HEK293 (cell line): ENCODE measurements at regions not wholly inside any gene's neighbourhood (a gene's known extent, or its start where the extent isn't known, plus 50 kb on each side); places are given as distances from the start of the nearest gene placed in this dataset.

Source experiments
- CTCF ChIA-PET: fragments of 350-600 bp; formaldehyde crosslinking; extraction: SDS; loops from one replicate; lab custom pipeline; 2021; ENCODE audit warnings: antibody characterized with exemption; lab: Yijun Ruan, JAX
- POLR2A ChIA-PET: fragments of 300-600 bp; formaldehyde crosslinking; extraction: SDS; loops from one replicate; lab custom pipeline; 2020; ENCODE audit warnings: antibody characterized with exemption, inconsistent platforms; lab: Yijun Ruan, JAX
- H3K27ac ChIP-seq: fragments of 200-500 bp; sonication (Bioruptor generic); 2 replicates; pipeline ENCODE4 v1.5.1; 2014; ENCODE audit warnings: low read depth, low read length, control low read depth, inconsistent platforms; ENCODE audit errors: extremely low read depth
- H3K36me3 ChIP-seq, 2 experiments: fragments of 200-500 bp in 1 of 2; sonication (Bioruptor generic) in 1 of 2; 1 replicate in 1 of 2; 2 replicates in 1 of 2; pipeline ENCODE4 v1.5.1; 2014 to 2017; ENCODE audit warnings: inconsistent platforms in 2 of 2, low read length in 2 of 2; ENCODE audit not compliant: control insufficient read depth in 2 of 2, insufficient read depth in 1 of 2
- H3K4me1 ChIP-seq: fragments of 200-500 bp; sonication (Bioruptor generic); 2 replicates; pipeline ENCODE4 v1.5.1; 2014; ENCODE audit warnings: mild to moderate bottlenecking, low read length, inconsistent platforms; ENCODE audit not compliant: control insufficient read depth, insufficient read depth
- H3K4me3 ChIP-seq: 2 replicates; pipeline ENCODE4 v1.5.1; 2011; ENCODE audit warnings: low read depth, mild to moderate bottlenecking, control low read depth, low read length, moderate library complexity
- H3K9me3 ChIP-seq: fragments of 200-500 bp; sonication (Bioruptor generic); 2 replicates; pipeline ENCODE4 v1.5.1; 2014; ENCODE audit warnings: low read depth, low read length, inconsistent platforms; ENCODE audit not compliant: control insufficient read depth, insufficient read depth
- EGR2 ChIP-seq: fragments of 450-650 bp; formaldehyde crosslinking; IDR thresholded peaks from 2 replicates; pipeline ENCODE4 v1.5.1; 2016; ENCODE audit warnings: low read depth, missing biosample characterization, missing genetic modification characterization
- FEZF1 ChIP-seq: fragments of 450-650 bp; formaldehyde crosslinking; IDR thresholded peaks from 2 replicates; pipeline ENCODE4 v1.5.1; 2016; ENCODE audit warnings: missing biosample characterization, missing genetic modification characterization
- GFI1B ChIP-seq: fragments of 450-650 bp; formaldehyde crosslinking; IDR thresholded peaks from 2 replicates; pipeline ENCODE4 v1.5.1; 2016; ENCODE audit warnings: missing biosample characterization, missing genetic modification characterization
- MEIS1 ChIP-seq: sonication (generic); formaldehyde crosslinking; IDR thresholded peaks from 2 replicates; pipeline ENCODE4 v1.8.1; 2022; ENCODE audit warnings: missing genetic modification reagents, mild to moderate bottlenecking, borderline replicate concordance
- PRDM1 ChIP-seq: fragments of 450-650 bp; formaldehyde crosslinking; IDR thresholded peaks from 2 replicates; pipeline ENCODE4; 2016; ENCODE audit warnings: missing biosample characterization, missing genetic modification characterization
- SP3 ChIP-seq: fragments of 450-650 bp; formaldehyde crosslinking; IDR thresholded peaks from 2 replicates; pipeline ENCODE4 v1.5.1; 2016; ENCODE audit warnings: missing biosample characterization, missing genetic modification characterization
- ZBTB21 ChIP-seq: fragments of 450-650 bp; formaldehyde crosslinking; IDR thresholded peaks from 2 replicates; pipeline ENCODE4 v1.5.1; 2017; ENCODE audit warnings: missing biosample characterization, missing genetic modification characterization
- ZBTB8A ChIP-seq: fragments of 450-650 bp; formaldehyde crosslinking; IDR thresholded peaks from 2 replicates; pipeline ENCODE4 v1.5.1; 2016; ENCODE audit warnings: missing biosample characterization, missing genetic modification characterization
- ZIC2 ChIP-seq: fragments of 450-650 bp; formaldehyde crosslinking; IDR thresholded peaks from 2 replicates; pipeline ENCODE4 v1.5.1; 2016; ENCODE audit warnings: missing biosample characterization, missing genetic modification characterization
- ZNF19 ChIP-seq: fragments of 450-650 bp; formaldehyde crosslinking; IDR thresholded peaks from 2 replicates; pipeline ENCODE4; 2016; ENCODE audit warnings: missing biosample characterization, missing genetic modification characterization, low read depth
- ZNF266 ChIP-seq: fragments of 450-650 bp; formaldehyde crosslinking; IDR thresholded peaks from 2 replicates; pipeline ENCODE4 v1.5.1; 2016; ENCODE audit warnings: missing biosample characterization, missing genetic modification characterization, low read depth
- ZNF354C ChIP-seq: fragments of 450-650 bp; formaldehyde crosslinking; IDR thresholded peaks from 2 replicates; pipeline ENCODE4 v1.5.1; 2016; ENCODE audit warnings: missing biosample characterization, missing genetic modification characterization, low read depth, borderline replicate concordance
- ZNF433 ChIP-seq: fragments of 450-650 bp; formaldehyde crosslinking; IDR thresholded peaks from 2 replicates; pipeline ENCODE4 v1.5.1; 2016; ENCODE audit warnings: missing biosample characterization, missing genetic modification characterization, low read depth
- ZNF596 ChIP-seq: fragments of 450-650 bp; IDR thresholded peaks from 2 replicates; pipeline ENCODE4 v1.5.0; 2018; ENCODE audit warnings: missing biosample characterization, mild to moderate bottlenecking, missing genetic modification characterization, moderate library complexity
- ZNF600 ChIP-seq: fragments of 450-650 bp; formaldehyde crosslinking; IDR thresholded peaks from 2 replicates; pipeline ENCODE4 v1.5.1; 2016; ENCODE audit warnings: missing biosample characterization, missing genetic modification characterization
- ZNF621 ChIP-seq: fragments of 450-650 bp; formaldehyde crosslinking; IDR thresholded peaks from 2 replicates; pipeline ENCODE4 v1.5.1; 2017; ENCODE audit warnings: missing biosample characterization, missing genetic modification characterization
- ZNF670 ChIP-seq: fragments of 450-650 bp; formaldehyde crosslinking; IDR thresholded peaks from 2 replicates; pipeline ENCODE4 v1.5.1; 2016; ENCODE audit warnings: missing biosample characterization, missing genetic modification characterization, low read depth
- ZNF677 ChIP-seq: fragments of 450-650 bp; IDR thresholded peaks from 2 replicates; pipeline ENCODE4 v1.5.0; 2018; ENCODE audit warnings: missing biosample characterization, mild to moderate bottlenecking, missing genetic modification characterization, moderate library complexity
- ZNF701 ChIP-seq: fragments of 450-650 bp; formaldehyde crosslinking; IDR thresholded peaks from 2 replicates; pipeline ENCODE4 v1.5.1; 2016; ENCODE audit warnings: missing biosample characterization, missing genetic modification characterization
- TF ChIP-seq, protein P1 (sequence below): fragments of 450-650 bp; formaldehyde crosslinking; IDR thresholded peaks from 2 replicates; pipeline ENCODE4 v1.5.1; 2016; ENCODE audit warnings: missing biosample characterization, missing genetic modification characterization
- TF ChIP-seq, protein P2 (sequence below): fragments of 450-650 bp; formaldehyde crosslinking; IDR thresholded peaks from 2 replicates; pipeline ENCODE4 v1.5.1; 2016; ENCODE audit warnings: missing biosample characterization, missing genetic modification characterization
- TF ChIP-seq, protein P3 (sequence below): fragments of 450-650 bp; formaldehyde crosslinking; IDR thresholded peaks from 2 replicates; pipeline ENCODE4 v1.5.1; 2017; ENCODE audit warnings: missing biosample characterization, mild to moderate bottlenecking, missing genetic modification characterization, moderate library complexity
- TF ChIP-seq, protein P4 (sequence below): fragments of 450-650 bp; formaldehyde crosslinking; IDR thresholded peaks from 2 replicates; pipeline ENCODE4 v1.5.1; 2016; ENCODE audit warnings: missing biosample characterization, missing genetic modification characterization

DNA sequence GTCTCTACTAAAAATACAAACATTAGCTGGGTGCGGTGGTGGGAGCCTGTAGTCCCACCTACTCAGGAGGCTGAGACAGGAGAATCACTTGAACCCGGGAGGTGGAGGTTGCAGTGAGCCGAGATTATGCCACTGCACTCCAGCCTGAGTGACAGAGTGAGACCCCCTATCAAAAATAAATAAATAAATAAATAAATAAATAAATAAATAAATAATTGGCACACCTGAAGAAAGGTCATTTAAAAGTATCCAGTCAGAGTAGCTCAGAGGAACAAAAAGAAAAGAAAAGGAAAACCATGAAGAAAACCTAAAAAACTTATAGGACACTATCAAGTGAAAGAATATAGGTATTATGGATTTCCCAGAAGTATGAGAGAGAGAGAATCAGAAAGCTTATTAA, 330.1 kb upstream of the AR start (continued):
- TF ChIP-seq ZBTB8A (tag by site-specific recombination) = peak; percentile 55
- TF ChIP-seq ZNF354C (tag by site-specific recombination) = 0 out of 2 replicates have a peak, but pooled peaks have one; percentile 34
- TF ChIP-seq ZNF433 = peak; percentile 79
- peak; percentile 82 for TF ChIP-seq ZNF266 (tag by site-specific recombination)
- peak; percentile 52; the same call in 1 of the 2 replicates for TF ChIP-seq ZNF19 (tag by site-specific recombination)
- TF ChIP-seq, protein P1, sequence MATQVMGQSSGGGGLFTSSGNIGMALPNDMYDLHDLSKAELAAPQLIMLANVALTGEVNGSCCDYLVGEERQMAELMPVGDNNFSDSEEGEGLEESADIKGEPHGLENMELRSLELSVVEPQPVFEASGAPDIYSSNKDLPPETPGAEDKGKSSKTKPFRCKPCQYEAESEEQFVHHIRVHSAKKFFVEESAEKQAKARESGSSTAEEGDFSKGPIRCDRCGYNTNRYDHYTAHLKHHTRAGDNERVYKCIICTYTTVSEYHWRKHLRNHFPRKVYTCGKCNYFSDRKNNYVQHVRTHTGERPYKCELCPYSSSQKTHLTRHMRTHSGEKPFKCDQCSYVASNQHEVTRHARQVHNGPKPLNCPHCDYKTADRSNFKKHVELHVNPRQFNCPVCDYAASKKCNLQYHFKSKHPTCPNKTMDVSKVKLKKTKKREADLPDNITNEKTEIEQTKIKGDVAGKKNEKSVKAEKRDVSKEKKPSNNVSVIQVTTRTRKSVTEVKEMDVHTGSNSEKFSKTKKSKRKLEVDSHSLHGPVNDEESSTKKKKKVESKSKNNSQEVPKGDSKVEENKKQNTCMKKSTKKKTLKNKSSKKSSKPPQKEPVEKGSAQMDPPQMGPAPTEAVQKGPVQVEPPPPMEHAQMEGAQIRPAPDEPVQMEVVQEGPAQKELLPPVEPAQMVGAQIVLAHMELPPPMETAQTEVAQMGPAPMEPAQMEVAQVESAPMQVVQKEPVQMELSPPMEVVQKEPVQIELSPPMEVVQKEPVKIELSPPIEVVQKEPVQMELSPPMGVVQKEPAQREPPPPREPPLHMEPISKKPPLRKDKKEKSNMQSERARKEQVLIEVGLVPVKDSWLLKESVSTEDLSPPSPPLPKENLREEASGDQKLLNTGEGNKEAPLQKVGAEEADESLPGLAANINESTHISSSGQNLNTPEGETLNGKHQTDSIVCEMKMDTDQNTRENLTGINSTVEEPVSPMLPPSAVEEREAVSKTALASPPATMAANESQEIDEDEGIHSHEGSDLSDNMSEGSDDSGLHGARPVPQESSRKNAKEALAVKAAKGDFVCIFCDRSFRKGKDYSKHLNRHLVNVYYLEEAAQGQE (tag by site-specific recombination) = peak; percentile 55; the same call in 1 of the 2 replicates
- peak; percentile 34; the same call in 1 of the 2 replicates for TF ChIP-seq ZBTB21 (tag by site-specific recombination)

DNA sequence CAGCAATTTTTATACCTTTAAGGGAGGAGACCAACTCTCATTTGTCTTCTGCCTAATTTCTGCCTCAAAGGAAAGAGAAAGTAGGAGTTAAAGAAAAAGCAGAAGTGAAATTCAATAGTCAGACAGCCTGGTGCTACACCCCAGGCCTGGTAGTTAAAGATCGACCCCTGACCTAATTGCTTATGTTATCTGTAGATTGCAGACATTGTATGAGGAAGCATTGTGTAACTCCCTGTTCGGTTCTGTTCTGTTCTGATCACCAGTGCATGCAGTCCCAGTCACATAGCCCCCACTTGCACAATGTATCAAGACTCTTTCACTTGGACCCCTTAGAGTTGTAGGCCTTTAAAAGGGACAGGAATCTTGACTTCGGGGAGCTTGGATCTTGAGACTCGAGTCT, 335.9 kb upstream of the AR start:
- H3K4me1 ChIP-seq = no peaks in the 10 kb centered on the region
- H3K9me3 ChIP-seq = no peaks in the 10 kb centered on the region
- TF ChIP-seq ZNF621 (tag by site-specific recombination) (no peak), GFI1B (no peak), ZNF677 (tag by site-specific recombination) (no peak), FEZF1 (tag by site-specific recombination) (no peak), ZNF596 (no peak)
- TF ChIP-seq, all 188 proteins: peak for 0
- Histone ChIP-seq H3K4me3 (no peak overlapping the region), H3K36me3 (no peaks in the 10 kb centered on the region), H3K27ac (no peak overlapping the region)
- ChIA-PET POLR2A (no interaction called here), CTCF (no interaction called here)

DNA sequence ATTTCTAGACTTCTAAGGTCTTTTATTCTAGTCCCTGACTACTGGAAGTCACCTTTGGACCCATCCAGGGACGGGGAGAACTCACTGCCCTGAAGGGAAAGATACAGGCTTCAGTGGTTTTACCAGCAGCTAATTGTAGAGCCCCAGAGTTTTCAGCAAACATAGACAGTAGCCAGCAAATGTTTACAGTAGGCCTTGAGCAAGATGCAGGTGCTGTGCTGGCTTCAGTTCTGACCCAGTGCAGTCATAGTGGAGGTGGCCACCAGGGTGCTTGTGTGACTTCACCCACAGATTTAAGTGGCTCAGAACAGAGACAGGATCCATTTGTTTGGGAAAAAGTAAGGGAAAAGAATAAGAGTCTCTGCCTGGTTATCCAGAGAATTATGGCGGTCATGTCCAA, 384.4 kb upstream of the AR start:
- Histone ChIP-seq H3K9me3 (no peaks in the 10 kb centered on the region; the same call in none of the 2 replicates), H3K27ac (no peak overlapping the region), H3K36me3 (no peaks in the 10 kb centered on the region), H3K4me3 (no peak overlapping the region), H3K4me1 (no peaks in the 10 kb centered on the region)
- TF ChIP-seq SP3 (tag by site-specific recombination) (no peak), MEIS1 (CRISPR knock-in tag) (no peak), ZNF670 (tag by site-specific recombination) (no peak), ZNF600 (tag by site-specific recombination) (no peak), ZNF701 (tag by site-specific recombination) (no peak), EGR2 (no peak), PRDM1 (tag by site-specific recombination) (no peak), ZIC2 (tag by site-specific recombination) (no peak)
- TF ChIP-seq, protein P2, sequence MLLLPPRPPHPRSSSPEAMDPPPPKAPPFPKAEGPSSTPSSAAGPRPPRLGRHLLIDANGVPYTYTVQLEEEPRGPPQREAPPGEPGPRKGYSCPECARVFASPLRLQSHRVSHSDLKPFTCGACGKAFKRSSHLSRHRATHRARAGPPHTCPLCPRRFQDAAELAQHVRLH (tag by site-specific recombination) = no peak
- TF ChIP-seq, protein P3, sequence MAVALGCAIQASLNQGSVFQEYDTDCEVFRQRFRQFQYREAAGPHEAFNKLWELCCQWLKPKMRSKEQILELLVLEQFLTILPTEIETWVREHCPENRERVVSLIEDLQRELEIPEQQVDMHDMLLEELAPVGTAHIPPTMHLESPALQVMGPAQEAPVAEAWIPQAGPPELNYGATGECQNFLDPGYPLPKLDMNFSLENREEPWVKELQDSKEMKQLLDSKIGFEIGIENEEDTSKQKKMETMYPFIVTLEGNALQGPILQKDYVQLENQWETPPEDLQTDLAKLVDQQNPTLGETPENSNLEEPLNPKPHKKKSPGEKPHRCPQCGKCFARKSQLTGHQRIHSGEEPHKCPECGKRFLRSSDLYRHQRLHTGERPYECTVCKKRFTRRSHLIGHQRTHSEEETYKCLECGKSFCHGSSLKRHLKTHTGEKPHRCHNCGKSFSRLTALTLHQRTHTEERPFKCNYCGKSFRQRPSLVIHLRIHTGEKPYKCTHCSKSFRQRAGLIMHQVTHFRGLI (tag by site-specific recombination) = no peak
- TF ChIP-seq, protein P4, sequence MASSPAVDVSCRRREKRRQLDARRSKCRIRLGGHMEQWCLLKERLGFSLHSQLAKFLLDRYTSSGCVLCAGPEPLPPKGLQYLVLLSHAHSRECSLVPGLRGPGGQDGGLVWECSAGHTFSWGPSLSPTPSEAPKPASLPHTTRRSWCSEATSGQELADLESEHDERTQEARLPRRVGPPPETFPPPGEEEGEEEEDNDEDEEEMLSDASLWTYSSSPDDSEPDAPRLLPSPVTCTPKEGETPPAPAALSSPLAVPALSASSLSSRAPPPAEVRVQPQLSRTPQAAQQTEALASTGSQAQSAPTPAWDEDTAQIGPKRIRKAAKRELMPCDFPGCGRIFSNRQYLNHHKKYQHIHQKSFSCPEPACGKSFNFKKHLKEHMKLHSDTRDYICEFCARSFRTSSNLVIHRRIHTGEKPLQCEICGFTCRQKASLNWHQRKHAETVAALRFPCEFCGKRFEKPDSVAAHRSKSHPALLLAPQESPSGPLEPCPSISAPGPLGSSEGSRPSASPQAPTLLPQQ (tag by site-specific recombination) = no peak
- ChIA-PET POLR2A (no interaction called here), CTCF (no interaction called here)
